ENCODE measurements at regions not wholly inside any gene's neighbourhood (a gene's known extent, or its start where the extent isn't known, plus 50 kb on each side); places are given as distances from the start of the nearest gene placed in this dataset.
A peak's percentile ranks its signal among the peaks of the same experiment; 100 is the strongest.

DNA sequence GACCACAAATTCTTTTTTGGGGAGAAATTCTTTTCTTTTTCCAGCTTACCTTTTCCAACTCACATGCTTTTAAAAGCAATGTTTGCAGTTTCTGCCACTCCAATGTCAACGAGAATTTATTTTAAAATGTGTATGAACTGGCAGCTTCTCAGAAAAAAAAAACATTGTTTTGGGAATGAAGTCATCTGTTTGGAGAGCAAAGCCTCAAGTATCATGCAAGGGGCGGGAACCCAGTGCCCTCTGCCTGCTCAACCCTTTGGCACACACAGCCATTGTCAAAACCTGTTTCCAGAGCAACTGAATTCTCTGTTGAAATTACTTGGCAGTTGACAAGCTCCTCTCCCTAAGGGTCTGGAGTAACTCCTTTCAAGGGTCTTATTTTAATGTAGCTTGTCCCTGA is 128.5 kb downstream of the QPCT start:
- peak; percentile 24 to 81 (median 56) for DNase-seq

DNA sequence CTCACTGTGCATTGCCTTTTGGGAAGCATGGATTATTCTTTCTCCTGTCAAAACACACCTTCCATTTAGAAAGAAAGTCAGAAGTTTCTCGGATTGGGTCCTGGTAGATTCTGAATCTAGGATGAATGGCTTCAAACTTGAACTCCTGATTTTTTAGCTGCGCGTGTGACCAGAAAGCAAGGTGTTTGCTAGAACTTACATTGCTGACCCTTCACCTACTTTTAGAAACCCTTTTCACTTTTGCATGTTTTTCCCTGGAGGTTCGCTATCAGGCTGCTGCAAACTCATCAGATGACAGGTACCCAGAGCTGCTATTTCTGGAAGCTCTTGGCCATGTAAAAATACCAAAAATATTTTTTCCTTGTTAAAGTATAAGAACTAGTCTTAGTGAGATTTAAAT is 132.0 kb downstream of the QPCT start:
- no peak for DNase-seq

DNA sequence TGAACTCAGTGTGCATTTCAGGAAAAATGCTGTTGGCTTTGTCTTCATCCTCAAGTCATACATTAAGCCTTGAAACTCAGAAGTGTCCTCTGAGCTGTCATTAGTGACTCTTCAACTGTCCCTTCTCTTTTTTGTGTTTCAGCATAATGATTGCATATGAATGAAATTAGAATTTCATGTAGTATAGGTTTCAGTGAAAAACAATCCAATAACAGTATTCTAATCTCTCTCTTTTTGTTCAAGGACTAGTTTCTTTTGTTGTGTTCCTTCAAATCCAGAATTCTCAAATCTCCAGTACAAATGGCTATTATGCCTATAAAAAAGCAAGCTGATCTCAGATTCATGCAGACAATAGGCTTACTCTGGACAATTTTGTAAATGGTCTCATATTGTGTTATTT is 133.5 kb downstream of the QPCT start:
- DNase-seq = no peak

DNA sequence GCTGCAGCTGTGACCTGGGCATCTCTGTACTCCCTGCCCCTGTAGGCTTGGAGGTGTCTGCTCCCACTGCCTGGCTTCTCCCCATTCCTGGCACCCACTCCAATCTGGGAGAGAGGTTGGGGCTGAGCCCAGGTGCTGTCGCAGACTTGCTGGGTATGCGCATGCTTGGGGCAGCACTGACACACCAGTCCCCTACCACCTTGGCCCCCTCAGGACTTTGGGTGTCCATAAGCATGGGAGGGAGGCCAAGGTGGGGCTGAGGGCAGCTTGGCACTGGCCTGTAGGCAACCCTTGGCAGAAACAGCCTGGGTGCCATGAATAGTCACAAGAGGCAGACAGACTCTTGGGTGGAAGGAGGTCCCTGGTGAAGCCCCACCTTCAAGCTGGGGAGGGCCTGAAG is 136.8 kb downstream of the QPCT start:
- DNase-seq = no peak

DNA sequence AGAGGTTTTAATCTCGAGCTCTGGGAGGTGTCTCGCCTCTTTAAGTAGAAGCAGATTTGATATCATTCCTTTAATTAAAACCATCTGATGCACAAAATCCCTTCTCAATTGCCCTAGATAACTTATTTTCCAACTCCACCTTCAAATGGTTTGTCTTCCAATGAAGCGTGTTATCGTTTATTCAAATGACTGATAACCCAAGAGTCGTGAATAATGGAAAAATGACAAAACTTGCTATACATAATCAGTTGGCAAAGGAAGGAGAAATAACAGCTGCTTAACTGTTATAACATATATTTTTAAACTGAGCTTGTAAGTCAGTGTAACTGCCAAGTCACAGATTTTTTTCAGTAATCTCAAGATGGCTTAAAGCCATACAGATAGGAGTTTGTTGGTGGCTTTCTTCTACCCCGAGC is 144.6 kb downstream of the QPCT start:
- DNase-seq = no peak

DNA sequence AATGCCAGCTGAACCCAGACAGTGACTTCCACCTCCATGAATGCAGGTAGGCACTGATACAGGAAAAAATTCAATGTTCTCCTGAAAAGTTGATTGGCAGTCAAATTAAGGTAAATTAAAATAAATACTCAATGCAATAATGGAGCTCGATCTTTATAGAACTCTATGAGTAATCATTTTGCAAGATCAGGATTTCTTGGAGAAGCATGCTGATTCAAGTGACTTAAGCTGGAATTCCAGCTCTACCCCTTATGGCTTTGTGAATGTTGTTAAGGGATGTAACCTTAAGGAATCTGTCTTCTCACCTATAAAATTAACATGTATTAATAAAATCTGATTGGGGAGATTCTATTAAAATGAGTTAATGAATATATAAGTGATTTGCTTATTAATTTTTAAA is 145.1 kb downstream of the QPCT start:
- DNase-seq = no peak

DNA sequence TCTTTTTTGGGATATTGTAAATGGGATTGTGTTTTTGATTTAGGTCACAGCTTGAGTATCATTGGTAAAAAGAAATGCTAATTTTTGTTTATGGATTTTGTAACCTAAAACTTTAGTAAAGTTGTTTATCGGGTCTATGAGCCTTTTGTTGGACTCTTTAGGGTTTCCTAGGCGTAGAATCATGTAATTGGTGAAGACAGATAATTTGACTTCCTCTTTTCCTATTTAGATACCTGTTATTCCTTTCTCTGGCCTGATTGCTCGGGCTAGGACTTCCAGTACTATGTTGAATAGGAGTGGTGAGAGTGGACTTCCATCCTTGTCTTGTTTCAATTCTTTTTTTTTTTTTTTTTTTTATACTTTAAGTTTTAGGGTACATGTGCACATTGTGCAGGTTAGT is 149.0 kb downstream of the QPCT start:
- no peak for DNase-seq

DNA sequence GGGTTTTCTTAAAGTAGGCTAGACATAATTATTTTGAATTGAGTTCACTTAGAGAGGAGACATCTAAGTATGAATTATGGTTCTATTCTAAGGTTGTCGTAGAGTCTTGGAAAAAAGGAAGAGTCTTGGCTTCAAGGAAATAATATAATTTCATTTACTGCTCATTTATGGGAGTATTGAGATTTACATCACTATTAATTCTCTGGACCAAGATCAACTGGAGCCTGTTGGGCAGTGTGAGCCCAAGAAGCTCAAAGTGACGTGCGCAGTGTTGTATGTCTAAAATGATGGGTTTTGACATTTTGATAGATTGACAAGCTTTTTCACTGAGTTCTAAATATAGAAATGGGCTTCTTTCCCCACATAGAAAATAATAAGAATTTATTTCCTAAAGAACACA is 154.7 kb downstream of the QPCT start:
- no peak for DNase-seq

DNA sequence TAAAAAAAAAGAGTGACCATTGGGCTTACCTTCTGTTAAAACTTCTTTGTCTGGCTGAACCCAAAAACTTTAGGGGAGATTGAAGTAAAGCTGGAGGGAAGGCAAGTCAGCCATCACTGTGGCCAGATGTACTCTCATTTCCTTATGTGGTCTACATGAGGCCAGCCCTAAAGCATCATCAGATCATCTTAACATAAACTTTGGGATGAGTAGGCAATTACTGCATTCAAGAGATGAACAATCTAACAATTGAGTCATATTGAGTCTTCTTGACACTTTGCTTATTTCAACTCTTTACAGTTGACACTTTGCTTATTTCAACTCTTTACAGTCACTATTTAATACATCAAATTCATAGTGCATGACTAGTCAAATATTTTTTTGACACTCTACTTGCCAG is 155.6 kb downstream of the QPCT start:
- DNase-seq = no peak

DNA sequence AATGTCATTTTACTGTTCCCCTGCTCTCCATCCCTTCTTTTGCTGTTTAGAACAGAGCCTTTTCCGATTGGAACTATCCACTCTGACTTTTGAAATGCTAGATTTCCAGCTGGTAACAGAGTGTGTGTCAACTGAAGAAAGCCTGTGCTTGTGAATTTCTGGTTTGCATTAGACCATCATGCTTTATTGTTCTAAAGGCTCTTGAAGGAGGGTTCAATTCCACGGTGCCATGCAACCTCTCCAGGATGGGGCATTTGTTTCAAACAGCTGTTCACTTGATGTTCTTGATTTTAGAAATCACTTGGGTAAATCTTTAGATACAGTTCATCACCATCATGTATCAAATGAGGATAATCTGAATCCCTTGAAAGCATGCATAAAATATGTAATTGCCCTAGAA is 156.7 kb downstream of the QPCT start:
- DNase-seq = peak in 2 of 3 experiments; percentile 23 to 89

DNA sequence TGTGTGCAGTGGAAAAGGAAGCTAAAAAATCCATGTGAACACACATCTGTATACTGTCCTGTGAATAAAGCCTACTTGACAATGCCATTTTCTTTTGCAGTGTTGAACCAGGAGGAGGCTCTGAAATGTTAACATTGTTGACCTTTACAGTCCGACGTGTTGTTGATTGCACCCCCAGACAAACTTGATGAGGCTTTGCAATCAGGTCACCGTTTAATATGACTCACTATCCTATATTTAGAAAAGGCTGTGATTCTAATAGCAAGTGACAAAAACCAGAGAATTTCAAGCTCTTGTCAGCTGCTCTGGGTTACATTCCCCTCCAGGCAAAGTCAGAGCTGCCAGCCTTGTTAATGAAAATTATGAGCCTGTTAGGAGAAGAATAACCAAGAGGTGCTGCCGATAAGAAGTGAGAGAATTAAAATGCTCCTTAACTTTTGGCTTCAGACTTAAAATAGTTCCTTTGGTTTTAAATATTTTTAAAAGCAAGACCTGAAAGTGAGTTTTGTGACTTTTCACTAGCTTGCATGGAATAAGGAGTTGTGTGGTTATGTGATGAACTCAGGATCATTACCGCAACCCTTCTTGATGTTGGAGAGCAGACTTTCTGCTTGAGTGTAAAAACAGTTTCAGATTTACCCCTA is 162.1 kb downstream of the QPCT start:
- peak in 1 of 3 experiments; percentile 40 for DNase-seq

DNA sequence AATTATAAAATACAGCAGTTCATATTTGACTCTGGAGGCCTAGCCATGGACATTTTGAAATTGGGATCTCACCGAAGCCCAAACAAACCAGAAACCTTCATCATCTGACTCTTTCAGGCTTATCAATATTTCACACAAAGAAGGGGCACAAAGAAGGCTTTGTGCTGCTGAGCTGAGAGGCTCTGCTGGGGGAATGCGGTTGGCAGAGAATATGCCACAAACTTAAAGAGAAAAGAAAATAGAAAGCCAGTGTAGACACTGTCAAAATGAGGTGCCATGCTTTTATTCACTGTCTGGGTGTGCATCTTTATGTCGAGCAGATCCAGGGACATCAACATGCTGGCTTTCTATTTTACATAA is 162.6 kb downstream of the QPCT start:
- DNase-seq = no peak

DNA sequence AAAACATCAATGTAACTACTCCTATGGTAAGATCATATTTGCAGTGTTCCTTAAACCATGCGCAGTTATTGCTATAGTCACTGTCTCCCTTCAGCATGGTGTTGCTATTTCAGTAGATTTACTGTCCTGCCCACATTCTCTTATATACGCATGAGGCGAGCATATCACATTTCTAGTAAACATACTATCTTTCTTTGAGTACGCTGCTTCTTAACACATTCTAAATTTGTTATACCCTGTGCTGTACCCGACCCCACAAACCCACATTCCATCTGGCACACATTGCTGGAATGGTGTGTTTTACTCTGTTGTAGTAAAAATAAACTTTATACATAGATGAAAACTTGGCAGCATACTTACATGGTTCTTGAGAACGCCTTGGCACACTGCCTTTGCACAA is 163.3 kb downstream of the QPCT start:
- no peak for DNase-seq

DNA sequence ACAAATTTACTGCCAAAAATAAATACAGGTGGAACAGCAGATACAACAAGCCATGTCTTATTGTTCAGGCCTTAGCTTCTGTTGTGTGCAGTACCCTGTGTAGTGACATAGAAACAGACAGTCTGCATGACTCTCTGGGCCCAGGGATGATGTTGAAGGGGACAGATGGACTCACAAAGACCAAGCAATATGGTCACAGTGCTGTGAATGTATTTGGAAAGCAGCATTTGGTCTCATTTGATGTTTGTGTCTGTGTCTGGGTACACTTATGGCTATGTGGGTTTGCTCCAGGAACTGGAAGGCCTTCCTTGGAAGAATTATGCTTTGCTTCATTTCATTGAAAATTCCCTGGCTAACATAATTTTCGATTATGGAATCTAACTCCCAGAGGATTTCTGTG is 158.5 kb downstream of the CDC42EP3 start:
- no peak for DNase-seq

DNA sequence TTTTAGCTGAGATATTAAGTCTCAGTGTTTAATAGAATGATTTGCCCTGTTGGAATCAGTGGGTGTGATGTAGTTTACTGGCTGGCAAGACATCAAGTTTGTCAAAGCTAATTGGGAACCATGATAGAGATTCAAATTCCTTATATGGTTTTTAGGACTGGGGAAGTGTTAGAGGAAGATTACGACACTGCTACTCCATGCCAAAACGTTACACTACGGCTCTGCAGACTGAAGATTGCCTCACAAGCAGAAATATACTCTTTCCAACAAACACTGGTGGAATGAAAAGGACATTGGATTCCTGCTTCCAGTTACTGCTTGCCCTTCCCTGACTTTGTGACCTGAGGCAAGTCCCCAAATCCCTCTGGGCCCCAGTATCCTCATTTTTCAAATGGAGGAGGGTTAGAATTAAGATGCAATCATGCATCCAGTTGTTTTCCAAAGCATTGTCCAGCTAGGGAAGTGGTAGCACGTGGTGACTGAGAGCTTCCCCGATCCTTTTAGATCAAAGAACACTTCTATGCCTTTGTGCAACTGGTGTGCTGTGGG is 147.6 kb downstream of the CDC42EP3 start:
- no peak for DNase-seq

DNA sequence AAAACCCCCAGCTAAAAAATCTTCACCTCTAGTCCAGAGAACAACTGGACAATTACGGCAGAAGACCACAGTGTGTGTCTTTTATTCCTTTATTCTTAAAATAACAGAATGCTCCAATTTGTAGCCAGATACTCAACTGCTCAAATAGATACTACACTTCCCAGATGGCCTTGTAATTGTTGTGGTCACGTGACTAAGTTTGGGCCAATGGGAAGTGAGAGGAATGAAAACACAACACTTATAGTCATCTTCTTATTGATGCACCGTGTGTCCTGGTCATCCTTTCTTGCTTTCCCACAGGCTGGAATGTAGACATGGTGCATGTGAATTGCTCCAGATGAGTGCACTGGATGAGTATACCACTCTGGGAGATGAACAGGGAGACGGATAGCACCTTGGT is 145.1 kb downstream of the CDC42EP3 start:
- no peak for DNase-seq

DNA sequence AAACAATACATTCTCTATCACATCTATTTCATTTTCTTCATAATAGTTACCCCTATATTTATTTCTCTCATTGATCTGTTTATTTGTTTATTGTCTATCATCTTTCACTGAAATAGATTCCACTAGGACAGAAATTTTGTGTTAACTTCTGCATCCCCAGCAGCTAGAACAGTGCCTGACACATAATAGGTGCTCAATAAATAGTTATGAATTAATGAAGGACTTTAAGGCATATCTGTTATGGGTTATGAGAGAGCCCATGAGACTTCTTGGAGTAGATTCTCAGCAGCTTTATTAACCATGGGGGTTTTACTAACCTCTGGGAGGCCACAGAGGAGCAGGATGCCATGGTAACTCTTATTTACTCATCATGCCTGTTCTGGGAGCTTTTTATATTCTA is 144.6 kb downstream of the CDC42EP3 start:
- no peak for DNase-seq

DNA sequence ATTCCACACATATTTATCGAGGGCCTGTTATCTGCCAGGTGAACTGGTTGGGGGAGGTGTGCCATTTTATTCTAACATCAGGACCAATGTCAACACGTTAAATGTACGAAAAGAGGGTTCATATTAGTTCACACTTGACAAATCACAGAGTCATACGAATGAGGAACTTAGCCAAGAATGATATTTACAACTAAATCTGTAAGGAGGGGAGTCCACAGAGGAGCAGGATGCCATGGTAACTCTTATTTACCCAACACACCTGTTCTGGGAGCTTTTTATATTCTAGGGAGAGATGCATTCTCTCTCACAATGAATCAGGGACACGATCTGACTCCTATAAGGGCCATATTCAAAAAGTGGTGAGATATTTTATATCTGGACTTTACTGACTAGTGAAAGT is 144.1 kb downstream of the CDC42EP3 start:
- peak in 2 of 3 experiments; percentile 57 to 88 for DNase-seq

DNA sequence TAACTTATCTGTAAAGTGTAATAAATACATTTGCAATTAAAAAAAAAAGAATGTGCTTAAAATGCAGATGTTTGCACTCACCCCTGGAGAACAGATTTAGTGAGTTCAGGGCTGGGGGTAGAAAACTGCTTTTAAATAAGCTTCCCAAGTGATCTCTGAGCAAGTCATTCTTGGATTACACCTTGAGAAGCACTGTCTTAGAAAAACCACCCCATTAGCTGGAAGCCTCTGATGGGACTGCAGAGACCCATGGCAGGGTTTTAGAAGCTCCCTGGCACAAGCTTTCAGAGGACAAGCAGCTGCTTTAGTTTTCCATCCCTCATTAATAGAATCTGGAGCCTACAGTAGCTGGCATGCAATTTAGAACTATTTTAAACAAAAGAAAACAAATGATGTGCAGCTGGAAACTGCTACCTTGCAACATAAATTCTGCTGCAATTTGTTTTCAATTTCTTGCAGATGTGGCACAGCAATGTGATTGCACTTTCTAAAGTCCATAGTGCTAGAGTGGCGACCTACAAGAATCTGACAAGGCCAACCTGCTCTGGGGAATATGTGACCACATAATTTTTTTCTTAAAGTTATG is 141.5 kb downstream of the CDC42EP3 start:
- DNase-seq = no peak

DNA sequence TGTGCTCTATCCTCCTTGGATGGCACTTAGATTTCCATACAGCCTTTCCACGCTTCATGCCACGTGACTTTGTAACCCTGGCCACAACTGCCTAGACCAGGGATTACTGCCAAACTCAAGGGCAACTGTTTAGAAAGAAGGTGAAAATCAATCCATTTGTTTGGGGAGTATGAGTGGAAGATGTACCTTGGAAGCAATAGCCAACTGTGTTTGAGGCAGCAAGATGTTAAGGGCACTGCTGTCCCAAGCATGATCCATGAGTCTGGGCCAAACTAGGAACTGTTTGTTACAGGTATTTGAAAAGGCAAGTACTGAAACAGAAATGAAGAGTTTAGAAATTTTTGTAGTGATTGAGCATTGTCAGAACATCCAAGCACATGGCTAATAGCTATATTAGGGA is 138.9 kb downstream of the CDC42EP3 start:
- DNase-seq = no peak

DNA sequence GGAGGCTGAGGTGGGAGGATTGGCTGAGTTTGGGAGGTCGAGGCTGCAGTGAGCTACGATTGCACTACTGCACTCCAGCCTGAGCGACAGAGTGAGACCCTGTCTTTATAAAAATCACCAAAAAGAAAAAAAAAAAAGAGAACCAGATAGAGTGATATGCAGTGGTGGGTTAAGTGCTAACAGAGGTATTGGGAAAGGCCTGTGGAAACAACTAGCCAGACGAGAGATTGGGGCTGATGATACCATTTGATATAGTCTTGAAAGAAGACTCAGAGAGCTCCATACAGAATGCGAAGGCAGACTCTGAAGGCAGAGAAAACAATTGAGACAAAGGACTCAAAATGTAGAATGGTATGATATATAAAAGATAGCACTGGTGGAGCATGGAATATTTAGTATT is 134.1 kb downstream of the CDC42EP3 start:
- no peak for DNase-seq

DNA sequence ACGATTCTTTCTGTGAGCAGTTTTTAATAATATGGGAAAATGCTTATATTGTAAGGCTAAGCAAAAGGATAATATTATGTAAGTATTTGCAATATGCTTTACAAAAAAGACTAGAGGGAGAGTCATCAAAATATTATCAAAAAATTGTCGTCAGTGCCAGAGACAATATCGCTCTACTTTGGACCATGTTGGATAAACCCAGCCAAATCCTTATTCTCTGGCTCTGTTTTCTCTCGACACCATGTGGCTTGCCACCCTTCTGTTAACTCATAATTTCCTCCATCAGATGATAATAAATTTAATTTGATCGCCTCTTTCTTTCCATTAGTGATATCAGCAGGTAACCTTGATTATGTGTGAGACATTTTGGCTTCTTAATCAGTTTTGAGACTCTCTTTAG is 129.9 kb downstream of the CDC42EP3 start:
- DNase-seq = no peak

DNA sequence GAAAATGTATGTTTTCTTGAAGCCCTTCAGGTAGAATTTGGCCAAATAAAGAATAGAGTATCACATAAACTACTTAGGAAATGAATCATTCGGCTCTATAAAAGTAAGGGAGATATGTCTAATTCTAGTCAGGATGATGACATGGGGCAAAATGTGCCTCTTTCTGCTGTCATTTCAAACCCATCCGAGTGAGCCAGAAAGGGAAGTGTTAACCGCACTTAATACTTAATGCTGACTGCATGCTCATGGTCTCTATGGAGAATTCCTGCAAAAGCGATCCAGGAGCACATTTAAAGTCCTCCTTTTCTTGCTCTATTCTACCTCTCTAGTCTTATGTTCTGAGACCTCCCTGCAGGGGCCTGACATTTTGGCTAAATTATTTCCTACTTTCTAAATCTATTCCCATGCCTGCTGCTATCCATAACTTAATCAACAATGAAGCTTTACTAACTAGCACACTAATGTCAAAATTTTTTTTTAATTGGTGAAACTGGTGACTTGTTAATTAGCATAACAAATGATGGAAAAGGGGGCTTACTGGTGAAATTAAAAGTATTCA is 127.4 kb downstream of the CDC42EP3 start:
- DNase-seq = no peak

DNA sequence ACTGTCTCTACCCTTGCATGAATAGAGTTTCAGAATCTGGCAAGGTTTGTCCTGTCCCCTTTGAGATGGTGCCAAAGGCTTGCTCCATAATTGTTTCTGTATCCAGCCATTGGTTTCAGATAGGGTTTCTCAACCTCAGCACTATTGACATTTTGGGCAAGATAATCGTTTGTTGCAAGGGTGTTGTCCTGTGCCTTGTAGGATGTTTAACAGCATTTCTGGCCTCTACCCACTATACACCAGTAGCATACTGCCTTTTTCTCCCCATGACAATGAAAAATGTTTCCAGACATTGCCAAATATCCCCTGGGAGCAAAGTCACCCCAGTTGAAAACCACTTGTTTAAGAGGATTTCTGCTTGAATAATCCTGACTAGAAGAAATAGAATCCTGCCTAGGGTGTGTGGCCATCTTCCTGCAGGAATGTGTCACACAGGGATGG is 126.8 kb downstream of the CDC42EP3 start:
- DNase-seq = no peak

DNA sequence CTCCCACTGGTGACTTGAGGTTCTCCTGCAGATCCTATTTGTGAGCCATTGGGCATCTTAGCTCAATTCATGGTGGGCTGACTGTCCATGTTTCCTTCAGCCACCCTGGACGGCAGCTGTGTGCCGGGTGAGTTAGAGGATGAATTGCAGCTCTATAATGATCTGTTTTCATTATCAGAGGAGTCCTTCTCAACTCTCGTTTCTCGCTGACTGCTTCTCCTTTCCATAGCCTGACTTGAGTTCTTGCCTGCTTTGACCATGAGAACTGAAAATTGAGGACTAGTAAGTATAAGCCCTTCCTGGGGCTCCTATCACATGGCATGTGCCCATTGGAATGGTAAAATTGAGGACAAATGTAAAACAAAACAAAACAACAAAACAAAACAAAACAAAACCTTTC is 121.8 kb downstream of the CDC42EP3 start:
- no peak for DNase-seq

Data from NCI-H1417 (cell line).